ENCODE measurements at regions not wholly inside any gene's neighbourhood (a gene's known extent, or its start where the extent isn't known, plus 50 kb on each side); places are given as distances from the start of the nearest gene placed in this dataset.

GRCh38 chr10:8767591-8767990 lies 713.1 kb downstream of the GATA3 start:
- no peaks in the 10 kb centered on the region for H3K9me2 ChIP-seq (ENCODE audit: insufficient read depth)
- H3K4me1 ChIP-seq (replicated peaks; ENCODE audit: insufficient read depth) = no peaks in the 10 kb centered on the region
- H3K9me3 ChIP-seq (ENCODE audit: insufficient read depth, low read depth) = no peaks in the 10 kb centered on the region
- H3K27me3 ChIP-seq (ENCODE audit: insufficient read depth, low read depth) = no peaks in the 10 kb centered on the region
- H3K36me3 ChIP-seq (ENCODE audit: low read depth) = no peaks in the 10 kb centered on the region
- ChIA-PET POLR2A (ENCODE audit: unreplicated experiment) (no interaction called here), CTCF (no interaction called here)
- H3K4me2 ChIP-seq = no peak overlapping the region
- BruUV-seq (replicated peaks) = no TSS peak
- no peaks in the 10 kb centered on the region for H4K20me1 ChIP-seq (ENCODE audit: insufficient read depth)
- intact Hi-C loops (cut with micrococcal nuclease; ENCODE audit: unreplicated experiment) = no loop called here
- TF ChIP-seq EZH2 (IDR thresholded peaks at IDR 0.05; ENCODE audit: low read depth) (no peak), CTCF (conservative IDR thresholded peaks at IDR 0.05) (no peak)
- H3K4me3 ChIP-seq = no peak overlapping the region
- H3F3A ChIP-seq (ENCODE audit: insufficient read depth, low read depth) = no peaks in the 10 kb centered on the region
- no peak overlapping the region for H3K27ac ChIP-seq
- DNase-seq = no peak
- H3K79me2 ChIP-seq (ENCODE audit: low read depth) = no peaks in the 10 kb centered on the region
- H2AFZ ChIP-seq = no peak overlapping the region

GRCh38 chr10:8768341-8768740 lies 713.9 kb downstream of the GATA3 start:
- BruUV-seq (replicated peaks) = no TSS peak
- Histone ChIP-seq H3K27me3 (ENCODE audit: insufficient read depth, low read depth) (no peaks in the 10 kb centered on the region), H3K27ac (no peak overlapping the region), H3K79me2 (ENCODE audit: low read depth) (no peaks in the 10 kb centered on the region), H4K20me1 (ENCODE audit: insufficient read depth) (no peaks in the 10 kb centered on the region), H3K4me1 (replicated peaks; ENCODE audit: insufficient read depth) (no peaks in the 10 kb centered on the region), H2AFZ (no peak overlapping the region), H3F3A (ENCODE audit: insufficient read depth, low read depth) (no peaks in the 10 kb centered on the region), H3K4me3 (no peak overlapping the region), H3K36me3 (ENCODE audit: low read depth) (no peaks in the 10 kb centered on the region), H3K9me3 (ENCODE audit: insufficient read depth, low read depth) (no peaks in the 10 kb centered on the region), H3K4me2 (no peak overlapping the region), H3K9me2 (ENCODE audit: insufficient read depth) (no peaks in the 10 kb centered on the region)
- CTCF ChIA-PET = no interaction called here
- no peak for DNase-seq
- TF ChIP-seq EZH2 (IDR thresholded peaks at IDR 0.05; ENCODE audit: low read depth) (no peak), CTCF (conservative IDR thresholded peaks at IDR 0.05) (no peak)
- intact Hi-C loops (cut with micrococcal nuclease; ENCODE audit: unreplicated experiment) = no loop called here
- POLR2A ChIA-PET (ENCODE audit: unreplicated experiment) = interaction anchor here (0.6 kb wide), 1 partner anchor 390 kb away, joined by 4 read pairs; no protein-coding TSS in a partner anchor

- DNase-seq = no peak
- H3K27ac ChIP-seq = no peak overlapping the region
- no peaks in the 10 kb centered on the region for H3K36me3 ChIP-seq (ENCODE audit: low read depth)
- no peak overlapping the region for H2AFZ ChIP-seq
- no peaks in the 10 kb centered on the region for H3K79me2 ChIP-seq (ENCODE audit: low read depth)
- intact Hi-C loops (cut with micrococcal nuclease; ENCODE audit: unreplicated experiment) = no loop called here
- H3K4me3 ChIP-seq = no peak overlapping the region
- H3F3A ChIP-seq (ENCODE audit: insufficient read depth, low read depth) = no peaks in the 10 kb centered on the region
- TF ChIP-seq EZH2 (IDR thresholded peaks at IDR 0.05; ENCODE audit: low read depth) (no peak), CTCF (conservative IDR thresholded peaks at IDR 0.05) (no peak)
- ChIA-PET CTCF (no interaction called here), POLR2A (ENCODE audit: unreplicated experiment) (interaction anchor here (0.6 kb wide), 1 partner anchor 390 kb away, joined by 4 read pairs; no protein-coding TSS in a partner anchor)
- no peak overlapping the region for H3K4me2 ChIP-seq
- H3K9me2 ChIP-seq (ENCODE audit: insufficient read depth) = no peaks in the 10 kb centered on the region
- H3K4me1 ChIP-seq (replicated peaks; ENCODE audit: insufficient read depth) = no peaks in the 10 kb centered on the region
- no TSS peak for BruUV-seq (replicated peaks)
- H3K9me3 ChIP-seq (ENCODE audit: insufficient read depth, low read depth) = no peaks in the 10 kb centered on the region
- H4K20me1 ChIP-seq (ENCODE audit: insufficient read depth) = no peaks in the 10 kb centered on the region
- no peaks in the 10 kb centered on the region for H3K27me3 ChIP-seq (ENCODE audit: insufficient read depth, low read depth)
Measured at GRCh38 chr10:8768852-8769251, 714.4 kb downstream of the GATA3 start.
